HG03280 (cell line): ENCODE measurements at regions not wholly inside any gene's neighbourhood (a gene's known extent, or its start where the extent isn't known, plus 50 kb on each side); places are given as distances from the start of the nearest gene placed in this dataset.

Experiments
- ATAC-seq: cut with Tn5 transposase; IDR thresholded peaks from one replicate; pipeline ENCODE4 v1.9.1; 2021; ENCODE audit warnings: mild to moderate bottlenecking, moderate library complexity; ENCODE audit not compliant: unreplicated experiment

GRCh38 chr12:127898616-127899015 is 368.4 kb upstream of the TMEM132C start:
- no peak for ATAC-seq

DNA sequence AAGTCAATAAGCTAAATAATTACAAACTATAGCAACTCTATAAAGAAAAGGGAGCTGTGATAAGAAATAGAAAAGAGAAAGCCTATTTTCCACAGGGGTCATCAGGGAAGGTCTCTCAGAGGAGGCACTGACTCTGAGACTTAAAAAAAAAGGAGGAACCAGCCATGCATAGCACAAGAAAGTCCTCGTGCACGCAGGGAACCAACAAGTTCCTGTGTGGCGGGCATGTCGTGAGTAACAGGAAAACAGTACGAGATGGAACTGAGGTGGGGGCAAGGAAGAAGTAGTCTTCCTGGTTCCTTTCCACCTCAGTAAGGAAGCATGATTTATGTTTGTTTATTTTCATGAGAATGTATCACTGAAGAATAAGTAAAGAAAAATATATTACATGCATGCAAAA is 367.0 kb upstream of the TMEM132C start:
- no peak for ATAC-seq

DNA sequence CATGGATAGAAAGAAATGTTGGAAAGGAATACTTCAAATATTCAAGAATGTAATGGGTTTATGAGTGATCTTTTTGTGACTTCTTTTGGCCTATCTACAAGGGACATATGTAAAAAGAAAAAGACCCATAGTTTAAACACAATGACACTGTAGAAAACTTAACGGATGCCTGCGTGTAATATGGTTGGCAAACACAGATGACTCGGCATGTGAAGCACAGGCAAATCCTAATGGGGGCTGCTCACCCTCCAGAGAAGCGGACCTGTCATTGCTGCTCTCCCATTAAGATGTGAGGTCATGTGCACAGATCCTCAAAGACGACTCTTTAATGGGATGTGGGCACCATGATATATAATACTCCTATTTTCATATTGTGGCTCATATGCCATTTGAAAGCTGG is 366.6 kb upstream of the TMEM132C start:
- no peak for ATAC-seq

DNA sequence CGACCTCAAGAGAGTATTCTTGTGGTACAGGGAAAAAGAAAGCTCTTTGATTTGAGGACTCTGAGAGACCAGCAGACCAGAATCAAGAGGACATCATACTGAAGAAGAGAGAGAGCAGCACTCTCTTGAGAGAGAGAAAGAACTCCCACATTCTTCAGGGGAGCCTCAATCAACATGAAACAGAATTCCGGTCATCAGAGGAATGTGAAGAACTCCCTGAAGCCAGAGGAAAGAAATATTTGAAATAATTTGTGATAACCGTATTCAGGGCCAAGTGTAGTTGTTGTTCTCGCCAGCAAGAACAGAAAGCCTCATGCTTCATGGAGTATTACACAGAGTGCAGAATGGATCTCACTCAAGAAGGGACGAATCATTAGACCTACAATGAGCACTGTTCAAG is 363.8 kb upstream of the TMEM132C start:
- no peak for ATAC-seq

DNA sequence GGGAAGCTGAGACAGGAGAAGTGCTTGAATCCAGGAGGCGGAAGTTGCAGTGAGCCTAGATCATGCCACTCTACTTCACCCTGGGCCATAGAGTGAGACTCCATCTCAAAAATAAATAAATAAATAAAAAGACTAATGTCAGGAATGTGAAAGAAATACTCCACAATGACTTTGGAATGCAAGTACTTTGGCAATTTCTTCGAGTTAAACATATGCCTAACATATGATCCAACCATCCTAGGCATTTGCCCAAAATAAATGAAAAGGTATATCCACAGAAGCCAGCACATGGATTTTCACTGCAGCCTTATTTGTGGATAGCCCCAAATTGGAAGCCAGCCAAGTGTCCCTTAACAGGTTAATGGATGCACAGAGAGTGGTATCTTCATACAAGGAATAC is 357.9 kb upstream of the TMEM132C start:
- no peak for ATAC-seq

- ATAC-seq, result no peak
These were observed 355.7 kb upstream of the TMEM132C start for GRCh38 chr12:127911291-127911690.

GRCh38 chr12:127912035-127912665 is 354.8 kb upstream of the TMEM132C start:
- ATAC-seq, result no peak

DNA sequence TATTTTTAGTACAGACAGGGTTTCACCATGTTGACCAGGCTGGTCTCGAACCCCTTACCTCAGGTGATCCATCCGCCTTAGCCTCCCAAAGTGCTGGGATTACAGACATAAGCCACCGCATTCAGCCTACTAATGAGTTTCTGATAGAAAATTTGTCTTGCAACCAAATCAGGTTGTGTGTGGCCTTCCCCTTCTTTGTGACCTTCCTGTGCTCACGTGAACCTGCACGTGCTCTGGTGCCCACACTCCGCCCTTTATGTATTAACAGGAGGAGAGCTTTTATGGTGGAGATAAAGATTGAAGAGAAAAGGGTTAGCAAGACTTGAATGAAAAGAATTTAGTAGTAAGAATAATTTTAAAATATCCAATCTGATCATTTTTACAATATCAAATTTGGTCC is 343.5 kb upstream of the TMEM132C start:
- ATAC-seq, result no peak

GRCh38 chr12:127925971-127926370 is 341.0 kb upstream of the TMEM132C start:
- no peak for ATAC-seq

- ATAC-seq, result no peak
These were observed 338.8 kb upstream of the TMEM132C start for GRCh38 chr12:127928178-127928577.

DNA sequence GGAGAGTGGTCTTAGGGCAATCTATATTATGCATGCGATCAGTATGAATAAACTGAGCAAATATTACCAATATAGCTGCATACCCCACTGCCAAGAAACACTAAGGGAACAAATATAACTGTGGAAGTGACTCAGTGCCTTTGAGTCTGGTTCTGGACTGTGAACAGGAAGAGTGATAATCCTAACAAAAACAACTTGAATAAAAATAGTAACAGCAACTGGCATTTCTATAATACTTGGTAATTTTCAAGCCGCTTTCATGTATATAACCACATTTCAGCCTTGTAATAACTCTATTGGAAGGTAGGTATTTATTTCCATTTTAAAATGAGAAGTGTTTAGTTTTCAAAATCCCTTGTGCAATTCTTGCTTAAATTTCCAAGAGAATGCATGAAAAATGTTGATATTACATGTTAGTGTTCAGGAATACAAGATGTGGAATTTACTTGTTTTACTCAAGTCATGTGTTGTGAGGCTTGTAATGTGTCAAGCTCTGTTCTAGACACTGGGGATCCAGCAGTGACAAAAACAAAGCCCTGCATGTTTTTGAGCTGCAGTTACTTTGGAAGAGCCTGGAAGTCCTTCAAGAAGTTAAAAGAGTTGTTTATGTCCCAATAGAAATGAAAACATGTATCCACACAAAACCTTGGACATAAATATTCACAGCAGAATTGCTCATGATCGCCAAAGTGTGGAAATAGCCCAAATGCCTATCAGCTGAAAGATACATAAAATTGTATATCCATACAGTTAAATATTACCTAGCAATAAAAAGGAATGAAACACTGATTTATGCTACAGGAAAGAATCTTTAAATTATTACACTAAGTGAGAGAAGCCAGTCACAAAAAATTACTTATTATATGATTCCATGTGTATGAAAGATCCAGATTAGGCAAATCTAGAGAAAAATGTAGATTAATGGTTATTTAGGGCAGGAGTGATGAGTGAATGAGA is 338.1 kb upstream of the TMEM132C start:
- no peak for ATAC-seq

- no peak for ATAC-seq
These were observed 336.8 kb upstream of the TMEM132C start for GRCh38 chr12:127930122-127930521.

DNA sequence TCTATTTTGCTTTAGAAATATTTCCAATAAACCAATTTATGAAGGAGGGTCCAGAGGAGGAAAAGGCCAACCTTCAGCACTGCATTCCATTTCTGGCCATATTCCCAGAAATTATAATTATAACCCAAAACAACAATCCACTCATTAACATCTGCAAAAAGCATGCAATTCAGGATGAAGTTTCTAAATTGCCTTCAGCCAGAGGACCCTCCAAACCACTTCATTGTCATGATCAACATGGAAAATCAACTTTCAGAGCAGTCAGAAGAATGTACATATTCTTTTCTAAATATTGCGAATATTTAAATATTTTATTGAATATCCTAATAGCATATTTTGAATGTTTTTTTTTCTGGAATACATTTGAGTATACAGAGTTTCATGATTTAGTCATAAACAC is 332.6 kb upstream of the TMEM132C start:
- no peak for ATAC-seq

GRCh38 chr12:127936463-127936862 is 330.5 kb upstream of the TMEM132C start:
- no peak for ATAC-seq

GRCh38 chr12:127941332-127941731 is 325.6 kb upstream of the TMEM132C start:
- ATAC-seq, result no peak

DNA sequence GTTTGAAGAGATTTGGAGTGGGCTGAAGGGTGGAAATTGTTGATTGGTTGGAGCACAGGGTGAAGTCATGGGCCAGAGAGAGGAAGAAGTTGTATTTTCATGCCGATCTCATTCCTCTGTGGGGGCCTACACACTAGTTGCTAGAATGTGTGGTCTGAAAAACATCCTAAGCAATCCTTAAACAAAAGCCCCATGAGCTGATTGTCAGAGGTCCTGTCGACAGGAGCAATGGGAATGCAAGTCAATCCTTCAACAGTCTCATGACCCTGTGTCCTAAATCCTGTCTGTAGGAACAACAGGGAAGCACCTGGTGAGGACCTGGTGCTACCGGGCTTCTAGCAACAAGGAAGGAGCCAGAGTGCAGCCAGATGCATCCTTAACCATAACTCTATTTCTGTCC is 324.0 kb upstream of the TMEM132C start:
- no peak for ATAC-seq

GRCh38 chr12:127943481-127944210 is 323.3 kb upstream of the TMEM132C start:
- ATAC-seq, result no peak

GRCh38 chr12:127944211-127944899 is 322.6 kb upstream of the TMEM132C start:
- ATAC-seq, result no peak

GRCh38 chr12:127957001-127957660 is 309.8 kb upstream of the TMEM132C start:
- ATAC-seq, result no peak

GRCh38 chr12:127962303-127962702 is 304.7 kb upstream of the TMEM132C start:
- ATAC-seq, result no peak
